HepG2 (cell line): ENCODE measurements at regions not wholly inside any gene's neighbourhood (a gene's known extent, or its start where the extent isn't known, plus 50 kb on each side); places are given as distances from the start of the nearest gene placed in this dataset.

ENCODE experiments used
- ATAC-seq: fragments of 200-7000 bp; cut with Tn5 transposase; 3 replicates; pipeline ENCODE4 v1.9.1; 2020; ENCODE audit warnings: mild to moderate bottlenecking, moderate library complexity
- BruUV-seq: library from RNA; stranded (reverse); fragments of 400-500 nt; replicated peaks from 2 replicates; lab custom pipeline; 2021; lab: Mats Ljungman, UMichigan
- CTCF ChIA-PET: fragments of 300-600 bp; formaldehyde crosslinking; extraction: SDS; loops from one replicate; lab custom pipeline; 2021; ENCODE audit warnings: low total read pairs, inconsistent platforms, low intra/inter-chr PET ratio; lab: Yijun Ruan, JAX
- POLR2A ChIA-PET: fragments of 350-600 bp; sonication (Branson Sonifier 250); formaldehyde crosslinking; loops from one replicate; lab custom pipeline; 2020; ENCODE audit warnings: antibody characterized with exemption, inconsistent platforms; lab: Yijun Ruan, JAX
- DNase-seq: peaks from one replicate; pipeline ENCODE4 v3.0.0-alpha.2; 2015; ENCODE audit warnings: low spot score
- FAIRE-seq: peaks from 3 replicates; lab custom pipeline; 2011; peaks lifted over from hg19 to GRCh38; lab: Jason Lieb, UNC
- H2AFZ ChIP-seq: one replicate; pipeline ENCODE4 v1.6.1; 2011; ENCODE audit warnings: low read length, inconsistent platforms
- H3K27ac ChIP-seq: fragments of 300-600 bp; 3 replicates; pipeline ENCODE4 v1.8.0; 2011; ENCODE audit warnings: mixed run types, mild to moderate bottlenecking, mixed read lengths, low read length, inconsistent platforms; ENCODE audit not compliant: insufficient read depth; ENCODE audit errors: extremely low read length
- H3K27me3 ChIP-seq, 2 experiments: fragments of 200-600 bp in 1 of 2; 2 replicates in 1 of 2; 3 replicates in 1 of 2; pipeline versions ENCODE4 v1.6.0 to v1.8.0; 2011; ENCODE audit warnings: low read length in 2 of 2, mild to moderate bottlenecking in 2 of 2, moderate library complexity in 2 of 2, inconsistent platforms in 1 of 2; ENCODE audit not compliant: insufficient read depth in 2 of 2, control insufficient read depth in 1 of 2
- H3K36me3 ChIP-seq, 2 experiments: fragments of 200-600 bp in 1 of 2; replicated peaks in 1 of 2; 2 replicates in 1 of 2; 3 replicates in 1 of 2; pipeline versions ENCODE4 v1.5.1 to v1.8.0; 2011; ENCODE audit warnings: low read length in 2 of 2, inconsistent platforms in 1 of 2; ENCODE audit not compliant: insufficient read depth in 2 of 2, control insufficient read depth in 1 of 2
- H3K4me1 ChIP-seq: 2 replicates; pipeline ENCODE4 v1.5.1; 2012; ENCODE audit warnings: low read length, inconsistent platforms; ENCODE audit not compliant: insufficient read depth
- H3K4me2 ChIP-seq: 2 replicates; pipeline ENCODE4 v1.6.0; 2011; ENCODE audit warnings: low read depth, low read length, inconsistent platforms
- H3K4me3 ChIP-seq, 3 experiments: fragments of 200-600 bp in 1 of 3; sonication (generic), shearing (Covaris generic) in 1 of 3; replicated peaks in 1 of 3; 2 replicates each; pipeline ENCODE4 v1.5.1; 2011 to 2016; ENCODE audit warnings: low read length in 3 of 3, inconsistent platforms in 2 of 3, low read depth in 2 of 3, mild to moderate bottlenecking in 2 of 3, control low read depth in 1 of 3, mixed read lengths in 1 of 3; ENCODE audit not compliant: insufficient read depth in 1 of 3
- H3K79me2 ChIP-seq: one replicate; pipeline ENCODE4 v1.6.1; 2011; ENCODE audit warnings: low read length, inconsistent platforms; ENCODE audit not compliant: insufficient read depth
- H3K9ac ChIP-seq: 2 replicates; pipeline ENCODE4 v1.6.0; 2011; ENCODE audit warnings: mild to moderate bottlenecking, low read depth, low read length, inconsistent platforms; ENCODE audit not compliant: insufficient read depth
- H3K9me3 ChIP-seq: 2 replicates; pipeline ENCODE4 v1.5.1; 2012; ENCODE audit warnings: mild to moderate bottlenecking, low read length
- H4K20me1 ChIP-seq: 2 replicates; pipeline ENCODE4 v1.6.0; 2011; ENCODE audit warnings: inconsistent platforms, mild to moderate bottlenecking, low read length, moderate library complexity; ENCODE audit not compliant: insufficient read depth
- CHCHD3 ChIP-seq: sonication (generic); formaldehyde crosslinking; IDR thresholded peaks from 2 replicates; pipeline ENCODE4 v1.8.0; 2022; ENCODE audit warnings: mild to moderate bottlenecking, missing genetic modification reagents, moderate library complexity
- DPF2 ChIP-seq: sonication (generic); formaldehyde crosslinking; IDR thresholded peaks from 2 replicates; pipeline ENCODE4 v1.4.0; 2020; ENCODE audit warnings: mild to moderate bottlenecking, low read depth, missing genetic modification reagents, borderline replicate concordance
- SAFB2 ChIP-seq: sonication (generic); formaldehyde crosslinking; IDR thresholded peaks from 2 replicates; pipeline ENCODE4 v1.5.1; 2020; ENCODE audit warnings: missing genetic modification reagents, low read depth, mild to moderate bottlenecking, borderline replicate concordance
- ZNF605 ChIP-seq: sonication (generic); formaldehyde crosslinking; IDR thresholded peaks from 2 replicates; pipeline ENCODE4 v1.8.0; 2022; ENCODE audit warnings: mild to moderate bottlenecking, missing genetic modification reagents
- ZNF724P ChIP-seq: sonication (generic); formaldehyde crosslinking; IDR thresholded peaks from 2 replicates; pipeline ENCODE4 v1.8.0; 2022; ENCODE audit warnings: missing genetic modification reagents, borderline replicate concordance
- WGBS: methylation state at CpG from one replicate; pipeline ENCODE4 v1.1.6; 2017; ENCODE audit warnings: low lambda C conversion rate; 5-methylcytosine and 5-hydroxymethylcytosine counted together
- in situ Hi-C: cut with HindIII; loops from 2 replicates; pipeline ENCODE4 v1.10.0; 2017; ENCODE audit warnings: low pct_unique_long_range_greater_than_20kb; ENCODE audit not compliant: extremely low pct_ligation_motif_present
- intact Hi-C: fragments of 100-400 bp; cut with micrococcal nuclease; formaldehyde crosslinking; loops from one replicate; pipeline ENCODE4 v1.10.0; 2022; ENCODE audit not compliant: unreplicated experiment
- TF ChIP-seq, protein P1 (sequence below): sonication (generic); formaldehyde crosslinking; IDR thresholded peaks from one replicate; pipeline ENCODE4 v1.5.1; 2020; ENCODE audit warnings: mild to moderate bottlenecking, missing genetic modification reagents; ENCODE audit errors: not compliant biosample characterization
- TF ChIP-seq, protein P2 (sequence below): fragments of 450-650 bp; IDR thresholded peaks from 2 replicates; pipeline ENCODE4 v1.6.1; 2017; ENCODE audit warnings: mild to moderate bottlenecking
- TF ChIP-seq, protein P3 (sequence below): sonication (generic); formaldehyde crosslinking; IDR thresholded peaks from 2 replicates; pipeline ENCODE4 v1.4.0; 2020; ENCODE audit warnings: mild to moderate bottlenecking, missing genetic modification reagents

DNA sequence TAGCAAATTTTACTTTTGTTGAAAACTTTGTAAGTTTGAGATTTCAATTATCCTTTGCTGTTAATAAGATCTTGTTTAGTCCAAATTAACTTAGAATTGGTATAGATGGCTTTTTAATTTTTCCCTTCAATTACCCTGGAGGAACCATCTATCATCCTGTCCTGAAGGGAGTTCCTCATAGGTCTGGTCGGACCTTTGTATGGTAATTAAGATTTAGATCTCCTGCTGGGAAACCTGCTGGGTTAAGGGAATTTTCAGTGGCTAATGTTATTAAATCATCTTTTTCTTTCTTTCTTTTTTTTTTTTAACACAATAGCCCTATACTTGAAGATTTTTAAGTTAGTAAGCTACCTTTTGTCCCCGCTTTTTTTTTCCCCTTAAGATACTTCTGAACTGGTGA lies 63.0 kb upstream of the PRMT8 start:
- Histone ChIP-seq H3K9ac (no peak overlapping the region), H3K4me1 (no peaks in the 10 kb centered on the region), H3K79me2 (no peaks in the 10 kb centered on the region), H3K9me3 (no peaks in the 10 kb centered on the region), H3K36me3 (no peaks in the 10 kb centered on the region), H2AFZ (no peak overlapping the region), H3K4me3 (no peak overlapping the region), H3K4me2 (no peak overlapping the region), H3K27ac (no peak overlapping the region), H4K20me1 (no peaks in the 10 kb centered on the region), H3K27me3 (peaks cover 1 to 13% of the 10 kb centered on the region in 2 experiments; a peak in 3 of 5 replicates)
- POLR2A ChIA-PET = no interaction called here
- CTCF ChIA-PET = no interaction called here
- DNase-seq = no peak
- in situ Hi-C loops (no loop called here), intact Hi-C loops (no loop called here)
- no peak for ATAC-seq
- WGBS = 0% methylated on average over 2 of the region's 2 CpGs
- TF ChIP-seq, protein P1, sequence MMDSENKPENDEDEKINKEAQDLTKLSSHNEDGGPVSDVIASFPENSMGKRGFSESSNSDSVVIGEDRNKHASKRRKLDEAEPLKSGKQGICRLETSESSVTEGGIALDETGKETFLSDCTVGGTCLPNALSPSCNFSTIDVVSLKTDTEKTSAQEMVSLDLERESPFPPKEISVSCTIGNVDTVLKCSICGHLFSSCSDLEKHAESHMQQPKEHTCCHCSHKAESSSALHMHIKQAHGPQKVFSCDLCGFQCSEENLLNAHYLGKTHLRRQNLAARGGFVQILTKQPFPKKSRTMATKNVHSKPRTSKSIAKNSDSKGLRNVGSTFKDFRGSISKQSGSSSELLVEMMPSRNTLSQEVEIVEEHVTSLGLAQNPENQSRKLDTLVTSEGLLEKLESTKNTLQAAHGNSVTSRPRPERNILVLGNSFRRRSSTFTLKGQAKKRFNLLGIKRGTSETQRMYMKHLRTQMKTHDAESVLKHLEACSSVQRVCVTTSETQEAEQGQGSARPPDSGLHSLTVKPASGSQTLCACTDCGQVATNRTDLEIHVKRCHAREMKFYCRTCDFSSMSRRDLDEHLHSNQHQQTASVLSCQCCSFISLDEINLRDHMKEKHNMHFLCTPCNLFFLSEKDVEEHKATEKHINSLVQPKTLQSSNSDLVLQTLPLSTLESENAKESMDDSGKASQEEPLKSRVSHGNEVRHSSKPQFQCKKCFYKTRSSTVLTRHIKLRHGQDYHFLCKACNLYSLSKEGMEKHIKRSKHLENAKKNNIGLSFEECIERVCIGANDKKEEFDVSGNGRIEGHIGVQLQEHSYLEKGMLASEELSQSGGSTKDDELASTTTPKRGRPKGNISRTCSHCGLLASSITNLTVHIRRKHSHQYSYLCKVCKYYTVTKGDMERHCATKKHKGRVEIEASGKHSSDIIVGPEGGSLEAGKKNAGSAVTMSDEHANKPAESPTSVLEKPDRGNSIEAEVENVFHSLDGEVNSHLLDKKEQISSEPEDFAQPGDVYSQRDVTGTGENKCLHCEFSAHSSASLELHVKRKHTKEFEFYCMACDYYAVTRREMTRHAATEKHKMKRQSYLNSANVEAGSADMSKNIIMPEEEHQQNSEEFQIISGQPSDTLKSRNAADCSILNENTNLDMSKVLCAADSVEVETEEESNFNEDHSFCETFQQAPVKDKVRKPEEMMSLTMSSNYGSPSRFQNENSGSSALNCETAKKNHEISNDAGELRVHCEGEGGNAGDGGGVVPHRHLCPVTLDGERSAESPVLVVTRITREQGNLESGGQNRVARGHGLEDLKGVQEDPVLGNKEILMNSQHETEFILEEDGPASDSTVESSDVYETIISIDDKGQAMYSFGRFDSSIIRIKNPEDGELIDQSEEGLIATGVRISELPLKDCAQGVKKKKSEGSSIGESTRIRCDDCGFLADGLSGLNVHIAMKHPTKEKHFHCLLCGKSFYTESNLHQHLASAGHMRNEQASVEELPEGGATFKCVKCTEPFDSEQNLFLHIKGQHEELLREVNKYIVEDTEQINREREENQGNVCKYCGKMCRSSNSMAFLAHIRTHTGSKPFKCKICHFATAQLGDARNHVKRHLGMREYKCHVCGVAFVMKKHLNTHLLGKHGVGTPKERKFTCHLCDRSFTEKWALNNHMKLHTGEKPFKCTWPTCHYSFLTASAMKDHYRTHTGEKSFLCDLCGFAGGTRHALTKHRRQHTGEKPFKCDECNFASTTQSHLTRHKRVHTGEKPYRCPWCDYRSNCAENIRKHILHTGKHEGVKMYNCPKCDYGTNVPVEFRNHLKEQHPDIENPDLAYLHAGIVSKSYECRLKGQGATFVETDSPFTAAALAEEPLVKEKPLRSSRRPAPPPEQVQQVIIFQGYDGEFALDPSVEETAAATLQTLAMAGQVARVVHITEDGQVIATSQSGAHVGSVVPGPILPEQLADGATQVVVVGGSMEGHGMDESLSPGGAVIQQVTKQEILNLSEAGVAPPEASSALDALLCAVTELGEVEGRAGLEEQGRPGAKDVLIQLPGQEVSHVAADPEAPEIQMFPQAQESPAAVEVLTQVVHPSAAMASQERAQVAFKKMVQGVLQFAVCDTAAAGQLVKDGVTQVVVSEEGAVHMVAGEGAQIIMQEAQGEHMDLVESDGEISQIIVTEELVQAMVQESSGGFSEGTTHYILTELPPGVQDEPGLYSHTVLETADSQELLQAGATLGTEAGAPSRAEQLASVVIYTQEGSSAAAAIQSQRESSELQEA (CRISPR knock-in tag) = no peak
- no peak for TF ChIP-seq SAFB2 (CRISPR knock-in tag)
- TF ChIP-seq, protein P2, sequence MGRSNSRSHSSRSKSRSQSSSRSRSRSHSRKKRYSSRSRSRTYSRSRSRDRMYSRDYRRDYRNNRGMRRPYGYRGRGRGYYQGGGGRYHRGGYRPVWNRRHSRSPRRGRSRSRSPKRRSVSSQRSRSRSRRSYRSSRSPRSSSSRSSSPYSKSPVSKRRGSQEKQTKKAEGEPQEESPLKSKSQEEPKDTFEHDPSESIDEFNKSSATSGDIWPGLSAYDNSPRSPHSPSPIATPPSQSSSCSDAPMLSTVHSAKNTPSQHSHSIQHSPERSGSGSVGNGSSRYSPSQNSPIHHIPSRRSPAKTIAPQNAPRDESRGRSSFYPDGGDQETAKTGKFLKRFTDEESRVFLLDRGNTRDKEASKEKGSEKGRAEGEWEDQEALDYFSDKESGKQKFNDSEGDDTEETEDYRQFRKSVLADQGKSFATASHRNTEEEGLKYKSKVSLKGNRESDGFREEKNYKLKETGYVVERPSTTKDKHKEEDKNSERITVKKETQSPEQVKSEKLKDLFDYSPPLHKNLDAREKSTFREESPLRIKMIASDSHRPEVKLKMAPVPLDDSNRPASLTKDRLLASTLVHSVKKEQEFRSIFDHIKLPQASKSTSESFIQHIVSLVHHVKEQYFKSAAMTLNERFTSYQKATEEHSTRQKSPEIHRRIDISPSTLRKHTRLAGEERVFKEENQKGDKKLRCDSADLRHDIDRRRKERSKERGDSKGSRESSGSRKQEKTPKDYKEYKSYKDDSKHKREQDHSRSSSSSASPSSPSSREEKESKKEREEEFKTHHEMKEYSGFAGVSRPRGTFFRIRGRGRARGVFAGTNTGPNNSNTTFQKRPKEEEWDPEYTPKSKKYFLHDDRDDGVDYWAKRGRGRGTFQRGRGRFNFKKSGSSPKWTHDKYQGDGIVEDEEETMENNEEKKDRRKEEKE = no peak
- no peak for TF ChIP-seq ZNF724P (CRISPR knock-in tag)
- TF ChIP-seq, protein P3, sequence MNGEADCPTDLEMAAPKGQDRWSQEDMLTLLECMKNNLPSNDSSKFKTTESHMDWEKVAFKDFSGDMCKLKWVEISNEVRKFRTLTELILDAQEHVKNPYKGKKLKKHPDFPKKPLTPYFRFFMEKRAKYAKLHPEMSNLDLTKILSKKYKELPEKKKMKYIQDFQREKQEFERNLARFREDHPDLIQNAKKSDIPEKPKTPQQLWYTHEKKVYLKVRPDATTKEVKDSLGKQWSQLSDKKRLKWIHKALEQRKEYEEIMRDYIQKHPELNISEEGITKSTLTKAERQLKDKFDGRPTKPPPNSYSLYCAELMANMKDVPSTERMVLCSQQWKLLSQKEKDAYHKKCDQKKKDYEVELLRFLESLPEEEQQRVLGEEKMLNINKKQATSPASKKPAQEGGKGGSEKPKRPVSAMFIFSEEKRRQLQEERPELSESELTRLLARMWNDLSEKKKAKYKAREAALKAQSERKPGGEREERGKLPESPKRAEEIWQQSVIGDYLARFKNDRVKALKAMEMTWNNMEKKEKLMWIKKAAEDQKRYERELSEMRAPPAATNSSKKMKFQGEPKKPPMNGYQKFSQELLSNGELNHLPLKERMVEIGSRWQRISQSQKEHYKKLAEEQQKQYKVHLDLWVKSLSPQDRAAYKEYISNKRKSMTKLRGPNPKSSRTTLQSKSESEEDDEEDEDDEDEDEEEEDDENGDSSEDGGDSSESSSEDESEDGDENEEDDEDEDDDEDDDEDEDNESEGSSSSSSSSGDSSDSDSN (CRISPR knock-in tag) = no peak
- no peak for TF ChIP-seq ZNF605
- no peak for TF ChIP-seq CHCHD3
- no peak for TF ChIP-seq DPF2
- BruUV-seq = no TSS peak
- no peak for FAIRE-seq
